OCI-LY7 (cell line): ENCODE measurements at regions not wholly inside any gene's neighbourhood (a gene's known extent, or its start where the extent isn't known, plus 50 kb on each side); places are given as distances from the start of the nearest gene placed in this dataset.

Experiments used
- EZH2phosphoT487 ChIP-seq: fragments of 200-600 bp; sonication (generic); IDR thresholded peaks from 2 replicates; pipeline ENCODE4 v1.6.1; 2018; ENCODE audit warnings: low read depth, borderline replicate concordance, mild to moderate bottlenecking, mixed run types, antibody characterized with exemption, low read length, moderate library complexity, mixed read lengths
- TF ChIP-seq, protein P1 (sequence below): fragments of 200-600 bp; sonication (generic); conservative IDR thresholded peaks from 2 replicates; pipeline ENCODE4 v1.5.1; 2014; ENCODE audit warnings: mild to moderate bottlenecking, antibody characterized with exemption, low read length, moderate library complexity, mixed read lengths

GRCh38 chr6:28657769-28658465 is 132.2 kb downstream of the GPX5 start:
- TF ChIP-seq, protein P1, sequence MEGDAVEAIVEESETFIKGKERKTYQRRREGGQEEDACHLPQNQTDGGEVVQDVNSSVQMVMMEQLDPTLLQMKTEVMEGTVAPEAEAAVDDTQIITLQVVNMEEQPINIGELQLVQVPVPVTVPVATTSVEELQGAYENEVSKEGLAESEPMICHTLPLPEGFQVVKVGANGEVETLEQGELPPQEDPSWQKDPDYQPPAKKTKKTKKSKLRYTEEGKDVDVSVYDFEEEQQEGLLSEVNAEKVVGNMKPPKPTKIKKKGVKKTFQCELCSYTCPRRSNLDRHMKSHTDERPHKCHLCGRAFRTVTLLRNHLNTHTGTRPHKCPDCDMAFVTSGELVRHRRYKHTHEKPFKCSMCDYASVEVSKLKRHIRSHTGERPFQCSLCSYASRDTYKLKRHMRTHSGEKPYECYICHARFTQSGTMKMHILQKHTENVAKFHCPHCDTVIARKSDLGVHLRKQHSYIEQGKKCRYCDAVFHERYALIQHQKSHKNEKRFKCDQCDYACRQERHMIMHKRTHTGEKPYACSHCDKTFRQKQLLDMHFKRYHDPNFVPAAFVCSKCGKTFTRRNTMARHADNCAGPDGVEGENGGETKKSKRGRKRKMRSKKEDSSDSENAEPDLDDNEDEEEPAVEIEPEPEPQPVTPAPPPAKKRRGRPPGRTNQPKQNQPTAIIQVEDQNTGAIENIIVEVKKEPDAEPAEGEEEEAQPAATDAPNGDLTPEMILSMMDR: no peak
- TF ChIP-seq EZH2phosphoT487: no peak
